ENCODE measurements at regions not wholly inside any gene's neighbourhood (a gene's known extent, or its start where the extent isn't known, plus 50 kb on each side); places are given as distances from the start of the nearest gene placed in this dataset.
"Not testable (repeated sequence)": the region's sequence is repeated elsewhere in the genome, so short reads cannot be mapped to it uniquely, and the experiment has no call there.

DNA sequence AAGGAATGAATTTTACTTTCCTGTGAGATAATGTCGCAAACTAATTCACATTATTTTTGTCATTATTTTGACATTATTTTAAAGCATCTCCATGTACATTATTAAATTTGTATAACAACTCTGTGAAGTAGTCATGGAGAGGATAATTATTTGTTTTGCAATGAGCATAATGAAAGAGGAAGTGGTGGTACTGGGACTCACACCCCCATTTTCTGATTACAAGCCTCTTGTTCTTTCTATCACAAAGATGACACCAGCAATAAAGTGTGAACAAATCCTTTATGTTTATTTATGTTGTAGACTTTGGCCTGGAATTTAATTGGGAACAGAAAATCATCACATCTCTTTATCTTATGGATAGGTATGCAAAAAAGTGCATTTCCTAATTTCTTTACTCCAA, 522.6 kb downstream of the TMEM135 start:
- Histone ChIP-seq H3K36me3 (ENCODE audit: insufficient read depth) (no peaks in the 10 kb centered on the region; the same call in 1 of the 2 replicates), H4K20me1 (replicated peaks; ENCODE audit: insufficient read depth) (no peaks in the 10 kb centered on the region), H3F3A (replicated peaks; ENCODE audit: low read depth) (no peaks in the 10 kb centered on the region), H3K4me1 (ENCODE audit: insufficient read depth) (no peaks in the 10 kb centered on the region), H3K4me3 (no peak overlapping the region), H3K9me2 (ENCODE audit: insufficient read depth) (peaks cover 10% of the 10 kb centered on the region), H3K79me2 (replicated peaks; ENCODE audit: insufficient read depth) (no peaks in the 10 kb centered on the region), H3K27me3 (ENCODE audit: insufficient read depth) (no peaks in the 10 kb centered on the region), H3K4me2 (no peak overlapping the region), H3K27ac (ENCODE audit: low read depth) (no peak overlapping the region), H2AFZ (no peak overlapping the region)
- peaks cover 9% of the 10 kb centered on the region; the same call in 2 of the 3 replicates for H3K4me1 Mint-ChIP-seq
- DNase-seq (ENCODE audit: low spot score): no peak
- no peak for ATAC-seq
- H3K9me3 Mint-ChIP-seq: peaks cover 11% of the 10 kb centered on the region; the same call in 2 of the 3 replicates
- peaks cover 2% of the 10 kb centered on the region for H3K27me3 Mint-ChIP-seq (ENCODE audit: insufficient read depth, low read depth, poor library complexity)
- H3K27ac Mint-ChIP-seq: no peak overlapping the region
- no peak overlapping the region for H3K4me3 Mint-ChIP-seq
- no peaks in the 10 kb centered on the region; the same call in 2 of the 3 replicates for H3K36me3 Mint-ChIP-seq (ENCODE audit: low read depth)
- no peak for TF ChIP-seq REST (IDR thresholded peaks at IDR 0.05; ENCODE audit: unreplicated experiment)
- TF ChIP-seq CREB1 (CRISPR knock-in tag; IDR thresholded peaks at IDR 0.05; ENCODE audit: low read depth): no peak
- TF ChIP-seq EZH2phosphoT487 (IDR thresholded peaks at IDR 0.05; ENCODE audit: unreplicated experiment): no peak
- no peak for TF ChIP-seq JUNB (IDR thresholded peaks at IDR 0.05; ENCODE audit: unreplicated experiment)
- no peak for TF ChIP-seq NANOG (IDR thresholded peaks at IDR 0.05; ENCODE audit: borderline replicate concordance)
- TF ChIP-seq, protein P1, sequence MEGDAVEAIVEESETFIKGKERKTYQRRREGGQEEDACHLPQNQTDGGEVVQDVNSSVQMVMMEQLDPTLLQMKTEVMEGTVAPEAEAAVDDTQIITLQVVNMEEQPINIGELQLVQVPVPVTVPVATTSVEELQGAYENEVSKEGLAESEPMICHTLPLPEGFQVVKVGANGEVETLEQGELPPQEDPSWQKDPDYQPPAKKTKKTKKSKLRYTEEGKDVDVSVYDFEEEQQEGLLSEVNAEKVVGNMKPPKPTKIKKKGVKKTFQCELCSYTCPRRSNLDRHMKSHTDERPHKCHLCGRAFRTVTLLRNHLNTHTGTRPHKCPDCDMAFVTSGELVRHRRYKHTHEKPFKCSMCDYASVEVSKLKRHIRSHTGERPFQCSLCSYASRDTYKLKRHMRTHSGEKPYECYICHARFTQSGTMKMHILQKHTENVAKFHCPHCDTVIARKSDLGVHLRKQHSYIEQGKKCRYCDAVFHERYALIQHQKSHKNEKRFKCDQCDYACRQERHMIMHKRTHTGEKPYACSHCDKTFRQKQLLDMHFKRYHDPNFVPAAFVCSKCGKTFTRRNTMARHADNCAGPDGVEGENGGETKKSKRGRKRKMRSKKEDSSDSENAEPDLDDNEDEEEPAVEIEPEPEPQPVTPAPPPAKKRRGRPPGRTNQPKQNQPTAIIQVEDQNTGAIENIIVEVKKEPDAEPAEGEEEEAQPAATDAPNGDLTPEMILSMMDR (conservative IDR thresholded peaks at IDR 0.05; ENCODE audit: low read depth in 2 of 2): no peak
- TF ChIP-seq ZNF462 (CRISPR knock-in tag; IDR thresholded peaks at IDR 0.05): no peak
- no peak for TF ChIP-seq ETS1 (IDR thresholded peaks at IDR 0.05)

- not testable (repeated sequence) for H3K4me3 ChIP-seq; H3K36me3 ChIP-seq (ENCODE audit: insufficient read depth); H4K20me1 ChIP-seq (replicated peaks; ENCODE audit: insufficient read depth); H3K79me2 ChIP-seq (replicated peaks; ENCODE audit: insufficient read depth); H3K27ac ChIP-seq (ENCODE audit: low read depth); H3K4me2 ChIP-seq; H3K4me3 Mint-ChIP-seq; H3F3A ChIP-seq (replicated peaks; ENCODE audit: low read depth); H3K4me1 ChIP-seq (ENCODE audit: insufficient read depth); H3K27me3 ChIP-seq (ENCODE audit: insufficient read depth); DNase-seq (ENCODE audit: low spot score); H2AFZ ChIP-seq; H3K4me1 Mint-ChIP-seq; H3K27ac Mint-ChIP-seq; ATAC-seq; H3K9me2 ChIP-seq (ENCODE audit: insufficient read depth); H3K27me3 Mint-ChIP-seq (ENCODE audit: insufficient read depth, low read depth, poor library complexity); H3K36me3 Mint-ChIP-seq (ENCODE audit: low read depth)
- peaks cover 13% of the 10 kb centered on the region; the same call in 2 of the 3 replicates for H3K9me3 Mint-ChIP-seq
These were observed 522.1 kb downstream of the TMEM135 start for GRCh38 chr11:87559852-87560251.

Measured in GM23338 (cell line).